GM21786 (cell line): ENCODE measurements at regions not wholly inside any gene's neighbourhood (a gene's known extent, or its start where the extent isn't known, plus 50 kb on each side); places are given as distances from the start of the nearest gene placed in this dataset.
"Not testable (repeated sequence)": the region's sequence is repeated elsewhere in the genome, so short reads cannot be mapped to it uniquely, and the experiment has no call there.

Experiments
- ATAC-seq: cut with Tn5 transposase; IDR thresholded peaks from one replicate; pipeline ENCODE4 v1.9.1; 2021; ENCODE audit not compliant: unreplicated experiment

GRCh38 chr7:68823996-68824780 is 774.1 kb upstream of the AUTS2 start:
- ATAC-seq, result no peak

DNA sequence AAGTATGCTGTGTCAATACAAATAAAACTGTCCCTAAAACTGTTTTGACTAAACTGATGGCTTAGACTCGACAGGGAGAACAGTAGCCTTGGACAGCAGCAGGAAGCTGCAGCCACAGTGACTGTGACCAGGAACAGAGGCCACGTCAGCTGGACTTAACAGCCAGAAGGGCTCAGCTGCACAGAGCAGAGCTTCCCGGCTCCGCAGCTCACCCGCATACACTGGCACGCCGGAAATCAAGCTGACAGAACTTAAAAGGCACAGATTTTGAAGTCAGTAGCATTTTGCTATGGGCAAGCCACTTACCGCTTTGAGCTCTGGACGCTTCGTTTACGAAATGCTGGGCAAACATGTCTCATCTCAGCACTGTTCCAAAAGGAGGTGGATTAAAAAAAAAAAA is 769.7 kb upstream of the AUTS2 start:
- ATAC-seq, result no peak

DNA sequence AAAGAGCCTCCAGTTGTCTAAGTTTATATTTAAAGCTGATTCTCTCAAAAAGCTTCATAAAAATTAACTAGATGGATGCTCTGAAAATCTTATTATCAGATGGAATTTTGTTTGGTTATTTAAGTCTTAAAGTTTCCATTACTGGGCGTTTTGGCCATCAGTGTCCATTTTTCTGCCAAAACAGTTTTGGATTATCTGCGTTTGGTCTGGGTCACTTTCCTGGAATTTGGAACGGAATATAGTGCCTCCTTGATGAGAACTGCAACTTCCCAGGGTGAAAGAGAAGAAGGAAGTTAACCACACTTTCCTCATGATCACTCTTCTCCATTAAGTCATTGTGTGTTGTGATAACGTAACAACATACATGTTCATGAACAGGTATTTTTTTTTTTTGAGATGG is 764.9 kb upstream of the AUTS2 start:
- no peak for ATAC-seq

- no peak for ATAC-seq
These were observed 759.3 kb upstream of the AUTS2 start for GRCh38 chr7:68839014-68839413.

DNA sequence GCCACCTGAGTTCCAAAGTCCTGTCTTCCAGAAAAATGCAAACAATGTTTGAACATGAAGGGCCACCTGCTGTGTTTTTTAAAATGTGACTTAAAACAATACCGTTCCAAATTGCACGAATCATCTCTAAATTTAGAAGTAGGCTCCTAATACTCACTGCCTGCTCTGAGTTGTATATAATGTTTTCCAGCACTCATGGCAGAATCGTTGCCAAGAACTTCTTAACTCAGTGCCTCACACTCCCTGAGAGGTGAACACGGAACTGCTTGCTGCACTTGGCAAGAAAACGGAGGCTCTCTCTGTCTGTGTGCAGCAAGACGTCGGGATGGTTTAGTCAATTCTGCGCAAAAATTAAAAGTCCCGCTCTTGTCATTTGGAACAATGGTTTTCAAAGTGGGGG is 757.3 kb upstream of the AUTS2 start:
- no peak for ATAC-seq

GRCh38 chr7:68843985-68844384 is 754.3 kb upstream of the AUTS2 start:
- not testable (repeated sequence) for ATAC-seq

DNA sequence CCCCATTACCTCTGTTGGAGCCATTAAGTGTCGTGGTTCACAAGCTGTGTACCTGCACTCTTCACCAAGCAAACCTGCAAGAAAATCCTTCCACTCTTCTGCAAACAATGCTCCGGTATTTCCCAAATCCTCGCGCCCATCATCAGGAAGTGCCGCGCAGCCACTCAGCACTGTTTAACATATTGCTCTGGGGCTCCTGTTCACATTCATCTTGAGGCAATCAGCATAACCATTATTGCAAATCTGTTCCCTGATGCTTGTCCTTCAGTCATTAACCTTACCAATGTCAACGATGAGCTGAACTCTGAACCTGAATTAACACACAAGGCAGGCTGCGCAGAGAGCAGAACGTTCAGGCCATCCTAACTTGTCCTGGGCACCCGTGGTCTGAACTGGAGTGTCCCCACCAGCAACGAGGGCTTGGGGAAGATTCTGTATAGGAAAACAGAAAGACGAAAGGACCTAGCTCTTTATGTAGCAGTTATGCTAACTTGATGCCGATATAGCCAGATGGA is 751.4 kb upstream of the AUTS2 start:
- no peak for ATAC-seq

DNA sequence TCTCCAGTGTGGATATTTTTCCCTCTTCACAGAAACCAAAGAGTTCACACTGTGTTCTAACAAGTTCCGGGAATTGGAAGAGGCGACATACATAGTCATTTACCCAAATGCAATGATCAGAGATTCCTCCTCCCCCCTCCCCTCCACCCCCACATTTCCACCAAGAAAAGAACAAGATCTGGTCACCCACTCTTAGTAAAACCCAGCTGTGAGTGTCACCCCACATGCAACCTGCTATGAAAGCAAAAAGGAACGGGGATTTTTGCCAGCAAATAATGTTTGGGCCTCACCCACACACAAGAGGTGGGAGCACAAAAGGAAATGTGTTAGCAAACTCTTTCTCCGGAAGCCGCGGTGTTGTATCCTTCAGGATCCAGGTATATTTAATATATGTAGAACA is 745.0 kb upstream of the AUTS2 start:
- ATAC-seq, result no peak

DNA sequence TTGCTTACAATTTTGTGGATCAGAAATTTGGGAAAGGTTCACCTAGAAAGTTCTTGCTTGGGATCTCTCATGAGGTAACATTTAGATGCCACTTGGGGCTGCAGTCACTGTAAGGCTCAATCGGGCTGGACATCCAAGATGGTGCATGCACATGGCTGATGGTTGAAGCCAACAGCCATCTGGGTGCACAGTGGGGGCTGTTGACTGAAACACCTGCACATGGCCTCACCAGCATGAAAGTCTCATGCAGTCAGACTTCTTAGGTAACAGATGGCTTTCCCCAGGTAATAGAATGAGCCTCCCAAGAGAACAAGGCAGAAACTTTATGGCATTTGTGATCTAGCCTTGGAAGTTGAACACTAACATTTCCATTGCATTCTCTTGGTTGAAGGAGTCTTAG is 740.7 kb upstream of the AUTS2 start:
- ATAC-seq, result no peak

GRCh38 chr7:68858497-68858896 is 739.8 kb upstream of the AUTS2 start:
- no peak for ATAC-seq

DNA sequence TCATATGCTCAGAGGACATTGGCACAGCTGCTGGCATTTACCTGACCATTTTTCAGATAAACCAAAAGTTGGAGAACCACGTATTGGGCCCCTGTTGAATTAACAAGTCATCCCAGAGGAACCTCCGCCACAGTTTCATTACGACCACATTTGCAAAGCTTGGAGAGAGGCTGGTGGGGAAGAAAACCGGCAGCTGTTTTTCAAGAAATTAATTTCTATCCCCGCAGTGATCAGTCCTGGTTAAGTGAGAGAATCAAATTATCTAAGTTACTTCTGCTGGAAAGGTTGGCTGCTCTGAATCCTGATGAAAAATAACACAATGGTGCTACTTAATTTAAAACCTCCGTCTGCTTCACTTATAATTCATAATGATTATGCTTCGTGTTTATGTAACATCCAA is 737.1 kb upstream of the AUTS2 start:
- ATAC-seq, result no peak

GRCh38 chr7:68862261-68862660 is 736.0 kb upstream of the AUTS2 start:
- ATAC-seq, result no peak

- ATAC-seq, result no peak
These were observed 735.5 kb upstream of the AUTS2 start for GRCh38 chr7:68862736-68863135.

DNA sequence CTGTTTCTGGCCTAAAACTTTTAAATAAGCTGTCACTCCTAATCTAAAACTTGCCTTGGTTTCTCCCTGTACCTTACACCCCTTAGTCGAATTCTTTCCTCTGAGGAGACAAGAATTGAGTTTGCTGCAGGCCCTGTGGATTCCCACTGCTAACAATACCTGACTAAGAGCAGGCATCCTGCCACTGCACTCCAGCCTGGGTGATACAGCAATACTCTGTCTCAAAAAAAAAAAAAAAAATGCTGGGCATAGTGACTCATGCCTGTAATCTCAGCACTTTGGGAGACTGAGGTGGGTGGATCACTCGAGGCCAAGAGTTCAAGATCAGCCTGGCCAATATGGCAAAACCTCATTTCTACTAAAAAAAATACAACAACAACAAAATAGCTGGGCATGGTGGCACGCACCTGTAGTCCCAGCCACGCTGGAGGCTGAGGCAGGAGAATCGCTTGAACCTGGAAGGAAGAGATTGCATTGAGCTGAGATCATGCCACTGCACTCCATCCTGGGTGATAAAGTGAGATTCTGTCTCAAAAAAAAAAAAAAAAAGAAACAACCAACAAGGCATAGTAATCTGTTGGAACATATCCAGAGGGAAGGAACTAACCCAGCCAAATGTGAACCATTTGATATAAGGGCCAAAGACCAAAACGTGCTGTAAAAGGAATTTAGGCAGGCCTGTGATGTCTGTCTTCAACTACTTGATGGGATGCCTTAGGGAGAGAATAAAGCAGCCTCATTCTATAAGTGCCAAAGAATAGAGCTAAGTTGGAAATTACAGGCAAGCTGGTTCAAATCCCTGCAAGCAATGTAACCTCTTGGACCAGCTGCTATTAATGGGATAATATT is 732.7 kb upstream of the AUTS2 start:
- no peak for ATAC-seq

GRCh38 chr7:68866200-68866570 is 732.1 kb upstream of the AUTS2 start:
- no peak for ATAC-seq

DNA sequence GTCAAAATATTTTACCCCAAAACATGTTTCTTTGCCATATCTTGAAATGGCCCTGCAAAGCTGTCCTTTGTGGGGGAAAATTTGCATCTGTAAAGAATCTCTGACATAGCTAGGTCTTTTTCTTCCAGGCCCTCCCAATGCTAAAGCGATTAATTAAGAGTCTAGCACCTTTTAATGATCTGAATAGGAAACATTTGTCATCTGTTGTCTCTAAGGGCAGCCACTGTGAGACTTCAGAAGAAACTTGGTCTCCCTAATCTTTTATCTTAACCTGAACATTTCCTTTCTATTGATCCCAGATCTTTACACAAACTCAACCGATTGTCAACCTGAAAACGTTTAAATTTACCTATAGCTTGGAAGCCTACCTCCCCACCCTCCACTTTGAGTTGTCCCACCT is 731.6 kb upstream of the AUTS2 start:
- ATAC-seq, result not testable (repeated sequence)

DNA sequence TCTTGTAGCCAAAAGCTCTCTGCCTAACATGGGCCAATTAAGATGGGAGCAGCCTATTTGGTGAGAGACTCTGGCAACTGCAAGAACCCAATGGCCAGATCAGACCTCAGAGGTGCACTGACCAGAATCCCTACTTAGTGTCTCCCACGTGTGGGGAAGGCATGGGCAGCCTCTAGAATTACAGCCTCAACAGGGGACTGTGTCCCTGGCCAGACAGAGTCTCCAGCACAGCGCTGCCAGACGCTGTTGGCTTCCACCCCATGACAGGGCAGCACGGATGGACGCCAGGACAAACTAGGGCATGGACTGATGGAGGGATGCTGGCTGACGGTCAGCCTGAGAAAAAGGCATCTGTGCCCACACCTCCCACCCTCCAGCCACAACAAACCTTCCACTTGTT is 729.3 kb upstream of the AUTS2 start:
- no peak for ATAC-seq

- no peak for ATAC-seq
These were observed 724.7 kb upstream of the AUTS2 start for GRCh38 chr7:68873616-68874015.

DNA sequence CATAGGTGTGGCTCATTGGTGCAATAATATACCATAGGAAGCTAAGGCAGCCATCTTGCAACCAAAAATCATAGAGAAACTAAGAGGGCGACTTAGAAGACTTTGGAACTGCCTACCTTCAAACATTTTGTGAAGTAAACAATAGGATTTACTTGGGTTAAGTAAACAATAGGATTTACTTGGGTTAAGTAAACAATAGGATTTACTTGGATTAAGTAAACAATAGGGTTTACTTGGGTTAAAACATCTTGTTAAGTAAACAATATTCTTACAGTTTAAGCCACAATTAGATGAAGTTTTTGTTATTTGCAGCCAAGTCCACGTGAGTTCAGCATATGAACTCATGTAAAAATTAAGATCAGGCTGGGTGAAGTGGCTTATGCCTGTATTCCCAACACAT is 722.4 kb upstream of the AUTS2 start:
- ATAC-seq, result no peak

- not testable (repeated sequence) for ATAC-seq
These were observed 711.2 kb upstream of the AUTS2 start for GRCh38 chr7:68887116-68887515.

- no peak for ATAC-seq
These were observed 709.3 kb upstream of the AUTS2 start for GRCh38 chr7:68888971-68889385.

DNA sequence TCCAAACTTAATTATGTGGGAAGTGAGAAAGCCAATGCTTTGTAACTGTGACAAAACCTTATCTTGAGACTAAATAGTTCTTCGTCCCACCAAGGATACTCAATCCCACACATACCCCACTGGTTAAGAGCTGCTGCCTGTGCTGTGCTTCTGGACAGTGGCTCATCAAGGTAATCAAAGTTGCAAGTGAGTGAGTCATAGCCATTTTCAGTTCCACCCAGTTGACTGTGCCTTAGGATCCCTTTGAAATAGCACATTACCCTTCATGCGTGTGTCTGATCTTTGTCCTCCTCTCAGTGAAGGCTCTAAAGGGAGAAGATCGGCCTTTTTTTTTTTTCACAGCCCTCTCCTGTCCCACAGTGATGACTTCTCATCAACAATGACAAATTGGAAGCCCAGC is 706.0 kb upstream of the AUTS2 start:
- ATAC-seq, result no peak
